HCT116 (cell line): ENCODE measurements at regions not wholly inside any gene's neighbourhood (a gene's known extent, or its start where the extent isn't known, plus 50 kb on each side); places are given as distances from the start of the nearest gene placed in this dataset.
"Not testable (repeated sequence)": the region's sequence is repeated elsewhere in the genome, so short reads cannot be mapped to it uniquely, and the experiment has no call there.

Experiments used
- ATAC-seq: fragments of 200-7000 bp; cut with Tn5 transposase; 2 replicates; pipeline ENCODE4 v1.9.1; 2020; ENCODE audit warnings: mild to moderate bottlenecking, moderate library complexity
- BruUV-seq: library from RNA; stranded (reverse); fragments of 400-500 nt; replicated peaks from 2 replicates; lab custom pipeline; 2021; lab: Mats Ljungman, UMichigan
- CTCF ChIA-PET: fragments of 300-600 bp; sonication (Branson Sonifier 250); formaldehyde crosslinking; loops from one replicate; lab custom pipeline; 2021; ENCODE audit warnings: antibody characterized with exemption; lab: Charles Lee
- POLR2A ChIA-PET: fragments of 300-600, 350-600 bp; sonication (Branson Sonifier 250); formaldehyde crosslinking; loops from one replicate; lab custom pipeline; 2021; ENCODE audit warnings: antibody characterized with exemption; lab: Charles Lee
- RAD21 ChIA-PET, 2 experiments: fragments of 300-600 bp; sonication (Branson Sonifier 250); formaldehyde crosslinking; loops; one replicate each; lab custom pipeline; 2023; ENCODE audit warnings: low total read pairs in 2 of 2; ENCODE audit not compliant: uncharacterized antibody in 2 of 2, unreplicated experiment in 2 of 2, low non-redundant PET in 1 of 2; lab: Charles Lee
- DNase-seq: peaks from one replicate; pipeline ENCODE4 v3.0.0-alpha.2; 2010; ENCODE audit warnings: low read depth, low spot score
- H2AFZ ChIP-seq: fragments of 200-600 bp; shearing (Covaris generic), sonication (generic); 2 replicates; pipeline ENCODE4 v1.6.1; 2017; ENCODE audit warnings: low read depth, mixed run types, mixed read lengths, antibody characterized with exemption, low read length; ENCODE audit not compliant: poor library complexity, severe bottlenecking
- H3K27ac ChIP-seq: 2 replicates; pipeline ENCODE4 v1.5.1; 2012; ENCODE audit warnings: low read depth, low read length
- H3K27me3 ChIP-seq: fragments of 200-600 bp; sonication (generic); 2 replicates; pipeline ENCODE4 v1.6.1; 2016; ENCODE audit warnings: mixed run types, low read length, mixed read lengths; ENCODE audit not compliant: insufficient read depth
- H3K36me3 ChIP-seq, 2 experiments: fragments of 200-500 bp in 1 of 2; fragments of 200-600 bp in 1 of 2; sonication (Bioruptor generic) in 1 of 2; sonication (generic) in 1 of 2; 2 replicates each; pipeline versions ENCODE4 v1.5.1 to v1.6.1; 2014 to 2016; ENCODE audit warnings: low read length in 2 of 2, inconsistent platforms in 1 of 2, mixed read lengths in 1 of 2, mixed run types in 1 of 2; ENCODE audit not compliant: insufficient read depth in 2 of 2, control insufficient read depth in 1 of 2
- H3K4me1 ChIP-seq, 2 experiments: fragments of 200-600 bp in 1 of 2; sonication (generic) in 1 of 2; 2 replicates each; pipeline versions ENCODE4 v1.5.1 to v1.6.1; 2012 to 2017; ENCODE audit warnings: low read length in 2 of 2, inconsistent platforms in 1 of 2, mild to moderate bottlenecking in 1 of 2, mixed read lengths in 1 of 2, mixed run types in 1 of 2, moderate library complexity in 1 of 2; ENCODE audit not compliant: insufficient read depth in 2 of 2, control insufficient read depth in 1 of 2
- H3K4me2 ChIP-seq: fragments of 200-600 bp; sonication (generic); 2 replicates; pipeline ENCODE4 v1.6.1; 2017; ENCODE audit warnings: mixed run types, low read length, mixed read lengths
- H3K4me3 ChIP-seq, 2 experiments: fragments of 200-600 bp in 1 of 2; sonication (generic) in 1 of 2; replicated peaks in 1 of 2; 2 replicates each; pipeline ENCODE4 v1.5.1; 2011 to 2016; ENCODE audit warnings: low read length in 2 of 2, control low read depth in 1 of 2, low read depth in 1 of 2, mild to moderate bottlenecking in 1 of 2, mixed read lengths in 1 of 2, mixed run types in 1 of 2
- H3K79me2 ChIP-seq: fragments of 200-600 bp; sonication (generic); 2 replicates; pipeline ENCODE4 v1.6.1; 2017; ENCODE audit warnings: mild to moderate bottlenecking, mixed run types, low read length, moderate library complexity, mixed read lengths; ENCODE audit not compliant: insufficient read depth
- H3K9ac ChIP-seq: fragments of 200-600 bp; sonication (generic); 2 replicates; pipeline ENCODE4 v1.6.1; 2016; ENCODE audit warnings: low read length, mixed read lengths
- H3K9me2 ChIP-seq: fragments of 200-600 bp; sonication (generic), shearing (Covaris generic); 2 replicates; pipeline ENCODE4 v1.6.1; 2017; ENCODE audit warnings: mixed run types, mild to moderate bottlenecking, moderate library complexity; ENCODE audit not compliant: insufficient read depth
- H3K9me3 ChIP-seq, 2 experiments: fragments of 200-500 bp in 1 of 2; fragments of 200-600 bp in 1 of 2; sonication (Bioruptor generic) in 1 of 2; sonication (generic) in 1 of 2; 2 replicates each; pipeline ENCODE4 v1.6.1; 2014 to 2017; ENCODE audit warnings: low read length in 2 of 2, mixed read lengths in 2 of 2, inconsistent platforms in 1 of 2, low read depth in 1 of 2, mild to moderate bottlenecking in 1 of 2, mixed run types in 1 of 2, moderate library complexity in 1 of 2; ENCODE audit not compliant: control insufficient read depth in 1 of 2, insufficient read depth in 1 of 2
- H4K20me1 ChIP-seq: fragments of 200-600 bp; sonication (generic), shearing (Covaris generic); 2 replicates; pipeline ENCODE4 v1.6.1; 2017; ENCODE audit warnings: mixed run types, mild to moderate bottlenecking, moderate library complexity; ENCODE audit not compliant: insufficient read depth
- CEBPB ChIP-seq: IDR thresholded peaks from 2 replicates; pipeline ENCODE4 v1.6.1; 2012; ENCODE audit warnings: low read depth
- EGR1 ChIP-seq: IDR thresholded peaks from 2 replicates; pipeline ENCODE4 v1.6.1; 2012; ENCODE audit warnings: low read depth
- ELF1 ChIP-seq: IDR thresholded peaks from 2 replicates; pipeline ENCODE4 v1.6.1; 2012; ENCODE audit warnings: low read depth, borderline replicate concordance
- EZH2 ChIP-seq: fragments of 200-600 bp; sonication (generic); IDR thresholded peaks from 2 replicates; pipeline ENCODE4 v1.6.1; 2017; ENCODE audit warnings: antibody characterized with exemption, mixed run types
- EZH2phosphoT487 ChIP-seq: fragments of 200-600 bp; IDR thresholded peaks from 2 replicates; pipeline ENCODE4 v1.6.1; 2018; ENCODE audit warnings: antibody characterized with exemption, borderline replicate concordance
- FOSL1 ChIP-seq: IDR thresholded peaks from 2 replicates; pipeline ENCODE4 v1.6.1; 2012; ENCODE audit warnings: low read depth
- JUND ChIP-seq: IDR thresholded peaks from 2 replicates; pipeline ENCODE4 v1.6.1; 2012
- POLR2AphosphoS5 ChIP-seq: IDR thresholded peaks from 2 replicates; pipeline ENCODE4 v1.6.1; 2011; ENCODE audit warnings: mild to moderate bottlenecking, low read depth, low read length, moderate library complexity
- RAD21 ChIP-seq: IDR thresholded peaks from 2 replicates; pipeline ENCODE4 v1.6.1; 2012; ENCODE audit warnings: low read depth, mild to moderate bottlenecking
- SIN3A ChIP-seq: IDR thresholded peaks from 2 replicates; pipeline ENCODE4 v1.6.1; 2012; ENCODE audit warnings: low read depth
- SP1 ChIP-seq: IDR thresholded peaks from 2 replicates; pipeline ENCODE4 v1.6.1; 2012; ENCODE audit warnings: low read depth
- SRF ChIP-seq: IDR thresholded peaks from 2 replicates; pipeline ENCODE4 v1.6.1; 2012; ENCODE audit warnings: low read depth
- TCF7L2 ChIP-seq: IDR thresholded peaks from 2 replicates; pipeline ENCODE4 v1.7.0; 2011; ENCODE audit warnings: borderline replicate concordance, inconsistent platforms; ENCODE audit not compliant: insufficient read depth, insufficient read length; ENCODE audit errors: extremely low read depth
- YY1 ChIP-seq: IDR thresholded peaks from 2 replicates; pipeline ENCODE4 v1.6.1; 2011; ENCODE audit warnings: low read length, low read depth, moderate library complexity, mild to moderate bottlenecking; ENCODE audit not compliant: insufficient replicate concordance; ENCODE audit errors: extremely low read depth
- ZNF274 ChIP-seq: fragments of 200-500 bp; sonication (Bioruptor generic); IDR thresholded peaks from 2 replicates; pipeline ENCODE4 v1.6.1; 2014; ENCODE audit warnings: mild to moderate bottlenecking, low read depth, low read length, inconsistent platforms
- intact Hi-C: fragments of 100-400 bp; cut with micrococcal nuclease; formaldehyde crosslinking; loops from 2 replicates; pipeline ENCODE4 v1.10.0; 2022
- TF ChIP-seq, protein P1 (sequence below): IDR thresholded peaks from 2 replicates; pipeline ENCODE4 v1.6.1; 2012
- TF ChIP-seq, protein P2 (sequence below): IDR thresholded peaks from 2 replicates; pipeline ENCODE4 v1.6.1; 2012; ENCODE audit warnings: low read depth
- TF ChIP-seq, protein P3 (sequence below), 3 experiments: fragments of 200-600 bp in 1 of 3; sonication (generic) in 1 of 3; IDR thresholded peaks in 2 of 3; conservative IDR thresholded peaks in 1 of 3; 2 replicates each; pipeline ENCODE4 v1.5.1; 2012 to 2017; ENCODE audit warnings: low read depth in 2 of 3, low read length in 2 of 3, antibody characterized with exemption in 1 of 3, borderline replicate concordance in 1 of 3, control low read depth in 1 of 3, mild to moderate bottlenecking in 1 of 3, mixed read lengths in 1 of 3, mixed run types in 1 of 3, moderate library complexity in 1 of 3; ENCODE audit not compliant: insufficient read depth in 1 of 3
- TF ChIP-seq, protein P4 (sequence below): IDR thresholded peaks from 2 replicates; pipeline ENCODE4 v1.6.1; 2012

DNA sequence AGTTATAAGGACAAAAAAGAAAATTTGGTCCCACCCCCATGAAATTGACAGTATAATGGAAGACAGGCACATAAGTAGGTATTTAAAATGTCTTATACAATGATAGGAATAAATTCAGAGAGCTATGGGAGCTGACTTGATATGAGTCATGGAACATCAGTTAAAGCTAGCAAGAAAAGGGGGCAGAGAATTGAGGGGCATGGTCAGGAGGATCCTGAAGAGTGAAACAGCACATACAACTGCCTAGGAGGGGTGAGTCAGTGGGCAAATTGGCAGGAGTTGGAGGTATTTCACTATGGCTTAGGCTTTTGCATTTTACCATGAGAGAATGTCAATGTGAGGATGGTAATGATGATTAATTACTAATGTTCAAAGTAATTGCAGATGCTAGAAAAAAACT is 95.4 kb upstream of the BANK1 start:
- ChIA-PET CTCF (no interaction called here), POLR2A (no interaction called here), RAD21 (no interaction called here)
- intact Hi-C loops, result no loop called here
- DNase-seq (no peak), ATAC-seq (no peak)
- Histone ChIP-seq H4K20me1 (no peaks in the 10 kb centered on the region), H3K27ac (no peak overlapping the region), H3K4me2 (no peak overlapping the region), H2AFZ (no peak overlapping the region), H3K4me1 (no peaks in the 10 kb centered on the region), H3K9ac (no peak overlapping the region), H3K4me3 (no peak overlapping the region), H3K27me3 (no peaks in the 10 kb centered on the region), H3K79me2 (no peaks in the 10 kb centered on the region), H3K36me3 (no peaks in the 10 kb centered on the region), H3K9me2 (no peaks in the 10 kb centered on the region; the same call in 1 of the 2 replicates), H3K9me3 (no peaks in the 10 kb centered on the region)
- no TSS peak for BruUV-seq
- TF ChIP-seq POLR2AphosphoS5 (no peak), YY1 (no peak), ZNF274 (no peak), ELF1 (no peak), FOSL1 (no peak), EZH2phosphoT487 (no peak), RAD21 (no peak), EZH2 (no peak), SP1 (no peak), TCF7L2 (no peak), CEBPB (no peak), EGR1 (no peak), SRF (no peak), JUND (no peak), SIN3A (no peak)
- TF ChIP-seq, protein P1, sequence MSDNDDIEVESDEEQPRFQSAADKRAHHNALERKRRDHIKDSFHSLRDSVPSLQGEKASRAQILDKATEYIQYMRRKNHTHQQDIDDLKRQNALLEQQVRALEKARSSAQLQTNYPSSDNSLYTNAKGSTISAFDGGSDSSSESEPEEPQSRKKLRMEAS, result no peak
- TF ChIP-seq, protein P2, sequence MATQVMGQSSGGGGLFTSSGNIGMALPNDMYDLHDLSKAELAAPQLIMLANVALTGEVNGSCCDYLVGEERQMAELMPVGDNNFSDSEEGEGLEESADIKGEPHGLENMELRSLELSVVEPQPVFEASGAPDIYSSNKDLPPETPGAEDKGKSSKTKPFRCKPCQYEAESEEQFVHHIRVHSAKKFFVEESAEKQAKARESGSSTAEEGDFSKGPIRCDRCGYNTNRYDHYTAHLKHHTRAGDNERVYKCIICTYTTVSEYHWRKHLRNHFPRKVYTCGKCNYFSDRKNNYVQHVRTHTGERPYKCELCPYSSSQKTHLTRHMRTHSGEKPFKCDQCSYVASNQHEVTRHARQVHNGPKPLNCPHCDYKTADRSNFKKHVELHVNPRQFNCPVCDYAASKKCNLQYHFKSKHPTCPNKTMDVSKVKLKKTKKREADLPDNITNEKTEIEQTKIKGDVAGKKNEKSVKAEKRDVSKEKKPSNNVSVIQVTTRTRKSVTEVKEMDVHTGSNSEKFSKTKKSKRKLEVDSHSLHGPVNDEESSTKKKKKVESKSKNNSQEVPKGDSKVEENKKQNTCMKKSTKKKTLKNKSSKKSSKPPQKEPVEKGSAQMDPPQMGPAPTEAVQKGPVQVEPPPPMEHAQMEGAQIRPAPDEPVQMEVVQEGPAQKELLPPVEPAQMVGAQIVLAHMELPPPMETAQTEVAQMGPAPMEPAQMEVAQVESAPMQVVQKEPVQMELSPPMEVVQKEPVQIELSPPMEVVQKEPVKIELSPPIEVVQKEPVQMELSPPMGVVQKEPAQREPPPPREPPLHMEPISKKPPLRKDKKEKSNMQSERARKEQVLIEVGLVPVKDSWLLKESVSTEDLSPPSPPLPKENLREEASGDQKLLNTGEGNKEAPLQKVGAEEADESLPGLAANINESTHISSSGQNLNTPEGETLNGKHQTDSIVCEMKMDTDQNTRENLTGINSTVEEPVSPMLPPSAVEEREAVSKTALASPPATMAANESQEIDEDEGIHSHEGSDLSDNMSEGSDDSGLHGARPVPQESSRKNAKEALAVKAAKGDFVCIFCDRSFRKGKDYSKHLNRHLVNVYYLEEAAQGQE, result no peak
- TF ChIP-seq, protein P3, sequence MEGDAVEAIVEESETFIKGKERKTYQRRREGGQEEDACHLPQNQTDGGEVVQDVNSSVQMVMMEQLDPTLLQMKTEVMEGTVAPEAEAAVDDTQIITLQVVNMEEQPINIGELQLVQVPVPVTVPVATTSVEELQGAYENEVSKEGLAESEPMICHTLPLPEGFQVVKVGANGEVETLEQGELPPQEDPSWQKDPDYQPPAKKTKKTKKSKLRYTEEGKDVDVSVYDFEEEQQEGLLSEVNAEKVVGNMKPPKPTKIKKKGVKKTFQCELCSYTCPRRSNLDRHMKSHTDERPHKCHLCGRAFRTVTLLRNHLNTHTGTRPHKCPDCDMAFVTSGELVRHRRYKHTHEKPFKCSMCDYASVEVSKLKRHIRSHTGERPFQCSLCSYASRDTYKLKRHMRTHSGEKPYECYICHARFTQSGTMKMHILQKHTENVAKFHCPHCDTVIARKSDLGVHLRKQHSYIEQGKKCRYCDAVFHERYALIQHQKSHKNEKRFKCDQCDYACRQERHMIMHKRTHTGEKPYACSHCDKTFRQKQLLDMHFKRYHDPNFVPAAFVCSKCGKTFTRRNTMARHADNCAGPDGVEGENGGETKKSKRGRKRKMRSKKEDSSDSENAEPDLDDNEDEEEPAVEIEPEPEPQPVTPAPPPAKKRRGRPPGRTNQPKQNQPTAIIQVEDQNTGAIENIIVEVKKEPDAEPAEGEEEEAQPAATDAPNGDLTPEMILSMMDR (IDR thresholded peaks at IDR 0.05 in 2 of 3, conservative IDR thresholded peaks at IDR 0.05 in 1 of 3; ENCODE audit: borderline replicate concordance in 1 of 3, insufficient read depth in 1 of 3, low read depth in 2 of 3, low read length in 2 of 3), result no peak
- TF ChIP-seq, protein P4, sequence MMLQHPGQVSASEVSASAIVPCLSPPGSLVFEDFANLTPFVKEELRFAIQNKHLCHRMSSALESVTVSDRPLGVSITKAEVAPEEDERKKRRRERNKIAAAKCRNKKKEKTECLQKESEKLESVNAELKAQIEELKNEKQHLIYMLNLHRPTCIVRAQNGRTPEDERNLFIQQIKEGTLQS, result no peak

DNA sequence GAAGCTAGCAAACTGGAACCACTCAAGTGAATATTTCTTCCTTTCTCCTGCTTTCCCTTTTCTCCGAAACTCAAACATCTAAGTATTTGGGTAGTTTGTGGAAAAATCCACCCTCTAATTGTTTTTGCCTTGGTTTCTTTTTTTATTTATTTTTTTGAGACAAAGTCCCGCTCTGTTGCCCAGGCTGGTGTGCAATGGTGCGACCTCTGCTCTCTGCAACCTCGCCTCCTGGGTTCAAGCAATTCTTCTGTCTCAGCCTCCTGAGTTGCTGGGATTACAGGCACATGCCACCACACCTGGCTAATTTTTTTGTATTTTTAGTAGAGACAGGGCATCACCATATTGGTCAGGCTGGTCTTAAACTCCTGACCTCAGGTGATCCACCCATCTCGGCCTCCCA is 96.1 kb upstream of the BANK1 start:
- H4K20me1 ChIP-seq, H3K36me3 ChIP-seq, H3K27me3 ChIP-seq, H3K4me2 ChIP-seq, H3K79me2 ChIP-seq, H3K4me1 ChIP-seq, POLR2A ChIA-PET, H3K9me3 ChIP-seq, RAD21 ChIA-PET, H2AFZ ChIP-seq, CTCF ChIA-PET, BruUV-seq, H3K4me3 ChIP-seq, intact Hi-C loops, H3K27ac ChIP-seq, H3K9ac ChIP-seq, H3K9me2 ChIP-seq, ATAC-seq, DNase-seq: not testable (repeated sequence)
